GM19452 (cell line): ENCODE measurements at regions not wholly inside any gene's neighbourhood (a gene's known extent, or its start where the extent isn't known, plus 50 kb on each side); places are given as distances from the start of the nearest gene placed in this dataset.

Experiments used
- ATAC-seq: cut with Tn5 transposase; IDR thresholded peaks from one replicate; pipeline ENCODE4 v1.9.1; 2021; ENCODE audit not compliant: unreplicated experiment

DNA sequence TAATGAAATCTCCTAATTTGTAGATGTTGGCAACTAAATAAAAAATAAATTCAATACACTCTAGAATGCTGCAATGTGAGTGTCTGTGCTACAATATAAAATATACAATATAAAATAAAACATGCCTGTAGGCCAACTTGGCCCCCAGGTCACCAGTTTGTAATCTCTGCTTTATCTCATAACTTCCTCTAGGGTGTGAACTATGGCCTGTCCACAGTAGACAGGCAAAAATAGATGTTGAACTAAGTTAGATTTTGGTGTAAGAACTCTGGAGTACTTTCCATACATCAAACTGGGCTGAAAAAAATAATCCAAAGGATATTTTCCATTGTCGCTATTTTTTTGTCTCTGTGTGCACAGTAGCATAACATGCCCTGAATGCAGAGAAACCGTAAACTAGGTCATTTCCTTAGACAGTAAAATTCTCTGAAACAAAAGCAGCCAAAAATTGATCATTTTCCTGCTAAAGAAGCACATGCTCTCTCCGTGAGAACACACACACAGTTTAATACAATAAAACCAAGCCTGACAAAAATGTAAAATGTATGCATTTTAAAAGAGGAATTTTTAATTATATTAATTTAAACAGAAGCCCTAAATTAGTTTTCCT lies 98.5 kb upstream of the ZFP64 start:
- no peak for ATAC-seq

DNA sequence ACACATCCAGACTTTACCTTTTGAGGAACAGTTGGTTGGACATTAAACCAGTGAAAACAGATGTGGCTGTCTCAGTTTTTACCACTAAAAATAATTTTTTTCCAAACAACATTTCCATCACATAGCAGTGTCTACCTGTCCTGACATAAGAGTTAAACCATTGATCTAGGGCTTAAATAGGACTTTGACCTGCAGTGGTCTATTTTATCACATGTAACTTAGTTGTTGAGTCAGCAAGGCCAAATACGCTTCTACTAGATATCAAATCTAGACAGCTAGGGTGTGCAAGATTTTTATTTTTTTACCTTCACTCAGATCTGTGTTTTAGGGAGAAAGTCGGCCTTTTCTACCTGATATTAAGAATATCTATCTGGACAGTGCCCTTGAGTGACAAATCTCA lies 88.8 kb upstream of the ZFP64 start:
- no peak for ATAC-seq

DNA sequence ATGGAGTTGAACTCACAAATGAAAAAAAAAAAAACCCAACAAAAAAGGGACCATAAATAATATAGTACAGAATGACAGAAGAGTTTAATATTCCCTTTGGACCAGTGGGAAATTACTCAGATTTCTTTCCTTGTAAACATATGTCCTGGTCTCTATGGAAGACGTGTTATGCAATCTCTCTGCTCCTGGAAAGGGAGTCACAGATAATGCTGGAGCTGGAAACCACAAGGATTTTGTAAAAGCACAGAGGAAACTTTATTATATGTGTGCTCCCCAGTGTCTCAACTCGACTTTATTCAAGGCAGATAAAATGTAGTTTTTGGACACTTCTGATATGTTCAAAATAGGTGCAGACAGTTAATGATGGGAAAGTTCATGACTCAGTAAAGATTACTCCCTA lies 88.1 kb upstream of the ZFP64 start:
- no peak for ATAC-seq

DNA sequence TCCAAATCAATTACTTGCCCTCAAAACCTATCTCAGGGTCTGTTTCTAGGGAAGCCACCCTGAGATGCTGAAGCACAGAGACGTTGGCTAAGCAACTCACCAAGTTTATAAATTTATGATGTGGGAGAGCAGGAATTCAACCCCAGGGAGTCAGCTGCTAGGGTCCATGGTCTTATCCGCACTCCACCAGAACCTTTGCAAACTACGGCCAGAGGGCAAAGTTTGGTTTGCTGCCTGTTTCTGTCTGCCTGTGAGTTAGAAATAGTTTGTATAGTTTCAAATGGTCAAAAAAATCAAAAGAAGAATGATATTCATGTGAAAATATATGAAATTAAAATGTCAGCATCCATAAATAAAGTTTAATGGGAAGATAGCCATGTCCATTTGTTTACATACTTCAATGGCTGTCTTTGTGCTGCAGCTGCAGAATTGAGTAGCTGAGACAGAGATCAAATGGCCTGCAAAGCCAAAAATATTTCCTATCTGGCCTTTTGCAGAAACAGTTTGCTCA lies 83.7 kb upstream of the ZFP64 start:
- ATAC-seq: no peak

DNA sequence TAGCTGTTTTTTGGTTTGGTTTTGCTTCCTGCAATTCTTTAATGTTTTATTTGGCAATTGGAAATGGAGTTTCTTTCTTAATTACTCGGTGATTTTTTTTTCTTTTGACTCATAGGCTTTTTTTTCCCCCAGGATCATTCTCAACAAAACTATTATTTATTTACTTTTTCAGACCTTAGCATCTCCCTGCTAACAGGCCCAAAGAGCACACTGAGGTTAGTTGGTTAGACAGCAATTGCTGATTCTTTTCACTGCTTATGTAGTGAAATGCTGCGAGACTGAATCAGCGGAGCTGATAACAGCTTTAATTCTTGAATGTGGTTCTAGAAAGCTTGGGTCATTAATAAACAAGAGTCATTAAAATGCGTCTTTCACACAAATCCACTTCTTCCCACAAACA lies 79.1 kb upstream of the ZFP64 start:
- no peak for ATAC-seq

DNA sequence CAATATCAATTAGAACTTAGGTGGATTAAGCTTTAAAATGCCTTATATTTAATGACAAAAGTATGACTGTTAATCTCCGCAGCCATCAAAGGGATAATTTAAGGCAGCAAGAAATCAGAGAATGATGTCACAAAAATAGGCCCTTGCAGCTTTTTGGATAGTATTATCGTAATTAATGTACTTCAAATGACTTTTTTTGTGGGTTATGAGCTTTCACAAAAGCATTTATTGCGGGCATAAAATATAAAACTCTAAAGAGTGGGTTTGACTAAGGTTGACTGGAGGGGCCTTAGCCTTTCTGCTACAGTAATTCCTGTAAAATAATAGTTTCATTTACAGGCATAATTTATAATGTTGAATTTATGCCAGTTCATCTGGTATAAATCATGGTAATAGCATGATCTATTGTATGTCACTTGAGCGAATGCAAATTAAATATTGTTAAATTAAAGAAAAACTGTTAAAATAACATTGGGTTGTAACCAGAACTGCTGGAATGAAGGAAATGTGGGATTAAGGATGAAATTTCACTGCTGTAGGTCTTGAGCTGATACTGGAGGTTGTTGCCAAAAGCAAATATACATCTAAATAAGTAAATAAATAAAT lies 78.5 kb upstream of the ZFP64 start:
- no peak for ATAC-seq

DNA sequence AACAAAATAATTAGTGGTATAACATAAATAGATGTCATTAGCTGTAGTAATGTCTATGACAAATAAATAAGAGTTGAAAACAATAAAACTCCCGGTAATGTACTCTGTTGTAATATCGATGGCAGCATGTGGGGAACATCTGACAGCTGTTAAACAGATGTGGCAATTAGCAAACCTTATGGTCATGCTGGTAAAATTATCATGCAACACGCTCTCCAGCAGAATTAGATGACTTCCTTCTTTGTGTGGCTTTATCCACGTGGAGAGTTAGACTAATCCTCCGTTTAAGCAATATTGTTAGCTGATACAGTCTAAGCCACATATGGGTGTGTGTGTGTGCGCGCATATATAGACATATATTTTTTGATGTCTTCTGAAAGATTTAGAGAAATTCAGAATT lies 77.7 kb upstream of the ZFP64 start:
- ATAC-seq: no peak

DNA sequence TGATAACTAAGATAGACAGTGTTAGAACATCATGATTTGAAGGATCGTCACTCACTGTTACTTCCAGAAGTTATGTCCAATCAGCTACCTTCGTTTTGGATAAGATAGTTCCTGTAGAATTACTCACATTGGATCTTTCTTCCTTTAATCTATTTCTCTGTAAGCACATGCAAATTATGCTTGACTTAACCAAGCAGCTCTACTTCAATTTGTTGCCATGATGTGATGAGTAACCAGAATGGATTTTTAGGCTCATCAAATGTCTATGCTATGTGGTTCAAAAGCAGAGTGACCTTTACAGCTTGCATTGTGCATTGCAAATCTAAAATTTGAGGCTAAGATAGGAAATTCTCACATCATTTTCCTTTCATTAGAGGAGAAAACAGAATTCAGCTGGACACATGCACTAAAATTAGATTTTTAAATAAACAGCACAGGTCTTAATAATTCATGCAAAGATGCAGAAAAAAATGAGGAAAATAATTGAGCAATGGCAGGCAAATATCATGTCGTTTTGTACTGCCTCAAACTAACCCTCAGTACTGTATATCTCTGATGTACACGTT lies 76.7 kb upstream of the ZFP64 start:
- ATAC-seq: no peak

DNA sequence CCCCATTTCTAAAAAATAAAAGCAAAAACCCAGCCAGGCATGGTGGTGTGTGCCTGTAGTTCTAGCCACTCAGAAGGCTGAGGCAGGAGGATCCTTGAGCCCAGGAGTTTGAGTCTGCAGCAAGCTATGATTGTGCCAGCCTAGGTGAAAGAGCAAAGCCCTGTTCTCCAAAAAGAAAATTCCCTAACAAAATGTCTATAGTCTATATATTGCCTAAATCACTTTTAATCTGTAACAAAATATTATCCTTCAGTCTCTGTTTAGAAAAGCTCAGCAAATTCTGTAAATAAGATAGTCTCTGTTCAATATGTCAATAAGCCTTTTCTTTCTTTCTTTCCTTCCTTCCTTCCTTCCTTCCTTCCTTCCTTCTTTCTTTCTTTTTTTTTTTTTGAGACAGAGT lies 75.8 kb upstream of the ZFP64 start:
- ATAC-seq: no peak

DNA sequence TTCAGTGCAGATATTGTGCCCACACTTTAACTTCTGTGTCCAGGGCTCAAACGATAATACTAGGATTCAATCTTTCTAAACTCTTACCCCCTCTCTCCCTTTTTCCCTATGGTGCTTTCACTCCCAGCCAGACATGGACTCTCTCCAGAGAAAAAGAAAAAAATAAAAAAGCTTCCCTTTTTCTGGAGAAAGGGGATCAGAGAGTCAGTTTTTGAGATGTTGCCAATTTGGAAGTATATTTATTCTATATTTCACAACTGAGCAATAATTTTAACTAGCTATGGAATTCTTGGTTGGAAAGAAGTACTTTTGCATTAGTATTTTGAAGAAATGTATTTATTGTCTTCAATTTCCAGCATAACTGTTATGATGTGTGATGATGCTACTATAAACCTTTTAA lies 72.2 kb upstream of the ZFP64 start:
- no peak for ATAC-seq

DNA sequence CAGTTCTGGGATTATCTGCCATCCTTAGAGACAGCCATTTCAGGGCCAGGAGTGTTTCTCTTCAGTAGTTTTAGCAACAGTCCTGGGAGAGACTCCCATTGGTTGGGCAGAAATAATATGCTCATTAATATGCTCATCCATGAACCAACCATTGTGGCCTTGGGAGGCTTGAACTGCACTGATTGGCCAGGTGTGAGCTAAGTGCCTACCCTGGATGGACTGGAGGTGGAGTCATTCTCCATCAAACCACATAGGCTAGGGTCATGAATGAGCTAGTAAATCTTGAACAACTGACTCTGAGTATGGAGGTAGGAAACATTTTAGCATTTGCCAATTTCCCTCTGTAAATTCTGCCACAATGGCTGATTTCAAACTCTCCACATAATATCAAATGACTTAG lies 70.2 kb upstream of the ZFP64 start:
- no peak for ATAC-seq

DNA sequence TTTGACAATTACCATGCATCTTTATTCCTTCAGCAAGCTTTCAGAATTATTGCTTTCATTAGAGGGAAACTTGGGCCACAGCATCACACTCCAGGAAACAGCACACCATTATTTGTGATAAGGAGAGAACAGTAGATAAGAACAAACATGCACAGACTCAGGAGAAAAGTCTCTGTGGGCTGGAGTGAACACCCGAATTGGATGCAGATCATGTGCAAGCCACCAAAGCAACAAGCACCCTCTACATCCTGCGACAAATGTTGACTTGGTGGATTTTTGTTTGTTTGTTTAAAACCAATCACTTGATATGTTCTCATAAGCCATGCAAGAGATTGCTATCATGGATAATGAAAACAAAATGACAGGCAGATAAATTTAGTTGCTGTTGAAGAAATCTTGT lies 67.7 kb upstream of the ZFP64 start:
- ATAC-seq: no peak

DNA sequence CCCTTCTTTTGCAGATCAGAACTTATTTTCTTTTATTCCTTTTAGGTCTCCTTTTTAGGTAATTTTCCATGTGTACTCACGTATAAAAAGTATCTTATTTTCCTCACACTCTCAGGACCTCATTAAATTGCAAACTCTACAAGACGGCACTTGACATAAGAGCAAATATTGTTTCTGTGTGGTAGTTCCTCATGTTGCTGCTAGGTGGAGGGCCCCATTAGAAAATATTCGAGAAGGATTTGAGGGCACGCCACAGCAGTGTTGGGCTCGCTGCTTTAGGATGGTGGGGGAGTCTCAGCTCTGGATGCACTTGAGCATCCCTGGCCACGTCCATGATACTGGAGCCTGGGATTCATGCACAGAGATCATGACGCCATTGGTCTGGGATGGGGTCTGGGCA lies 64.9 kb upstream of the ZFP64 start:
- no peak for ATAC-seq

DNA sequence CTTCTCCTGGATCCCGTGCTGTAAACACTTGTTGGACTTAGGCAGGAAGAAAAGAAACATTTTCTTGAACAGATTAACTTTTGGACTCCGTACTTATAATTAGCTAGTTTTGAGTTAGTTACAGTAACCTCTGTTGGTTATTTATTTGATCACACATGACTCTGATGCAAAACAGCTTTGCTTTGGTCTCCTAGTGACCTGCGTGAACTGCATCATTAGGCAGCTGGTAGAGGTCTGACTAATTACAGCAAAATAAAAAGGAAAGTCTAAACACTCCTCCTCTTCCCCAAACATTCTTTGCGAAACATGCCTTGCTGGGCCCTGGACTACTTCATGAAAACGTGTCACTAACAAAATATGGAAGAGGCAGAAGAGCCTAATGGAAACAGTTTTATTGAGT lies 61.1 kb upstream of the ZFP64 start:
- ATAC-seq: no peak

DNA sequence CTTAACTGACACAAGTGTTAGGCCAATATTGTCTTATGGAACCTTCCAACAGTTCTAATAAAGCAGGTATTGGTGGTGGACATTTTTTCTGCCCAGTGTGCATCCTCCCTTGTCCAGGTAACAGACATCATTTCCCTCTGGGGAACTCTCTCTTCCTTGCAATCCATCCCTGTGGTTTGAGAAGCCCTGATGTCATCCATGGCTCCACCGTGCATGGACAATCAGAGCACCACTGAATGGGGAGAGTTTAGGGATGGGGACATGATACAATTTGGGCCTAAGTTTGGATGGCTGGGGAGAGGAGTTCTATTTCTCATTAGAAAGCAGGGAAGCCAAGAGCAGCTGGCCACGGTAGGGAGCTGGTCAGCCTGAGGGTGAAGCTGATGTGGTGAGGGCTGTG lies 60.2 kb upstream of the ZFP64 start:
- no peak for ATAC-seq

DNA sequence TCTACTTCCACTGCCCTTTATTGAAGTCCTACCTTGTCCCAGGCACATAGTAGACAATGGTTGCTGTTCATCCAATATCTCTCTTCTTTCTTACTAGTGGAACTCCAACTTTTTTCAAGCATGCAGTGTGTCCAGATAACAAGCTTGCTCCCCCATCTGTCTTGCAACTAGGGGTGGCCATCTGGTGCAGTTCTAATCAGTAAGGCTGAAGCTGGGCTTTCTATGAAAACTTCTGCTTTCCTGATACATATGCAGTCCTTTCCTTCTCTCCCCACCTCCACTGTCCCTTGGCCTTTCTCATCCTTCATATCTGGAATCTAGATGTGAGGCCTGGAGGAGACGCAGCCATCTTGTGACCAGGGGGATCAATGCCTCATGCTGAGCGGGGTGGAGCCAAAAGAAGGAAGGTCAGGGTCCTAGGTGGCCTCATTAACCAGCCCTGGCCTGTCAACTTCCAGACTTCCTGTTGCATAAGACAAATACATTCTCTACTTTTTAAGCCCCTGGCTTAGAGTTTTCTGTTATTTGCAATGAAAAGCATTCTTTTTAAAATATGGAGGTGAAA lies 59.6 kb upstream of the ZFP64 start:
- no peak for ATAC-seq

DNA sequence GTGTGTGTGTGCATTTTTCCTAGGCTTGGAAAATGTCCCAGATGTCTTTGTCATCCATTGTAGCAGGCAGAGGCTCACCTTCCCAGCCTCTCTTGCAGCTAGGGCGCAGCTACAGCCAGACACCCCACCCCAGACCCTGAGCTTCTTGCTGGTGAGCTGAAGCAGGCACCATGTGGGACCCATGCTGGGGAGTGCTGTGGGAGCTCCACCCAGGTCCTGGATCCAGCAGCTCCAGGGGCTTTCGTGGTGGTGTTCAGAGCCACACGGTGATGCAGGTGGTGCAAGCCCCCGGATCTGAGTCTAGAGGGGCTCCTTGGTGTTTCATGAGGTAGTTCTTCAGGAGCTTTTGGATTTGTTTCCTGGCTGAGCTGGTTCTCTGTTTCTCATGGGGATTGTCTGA lies 56.0 kb upstream of the ZFP64 start:
- no peak for ATAC-seq

DNA sequence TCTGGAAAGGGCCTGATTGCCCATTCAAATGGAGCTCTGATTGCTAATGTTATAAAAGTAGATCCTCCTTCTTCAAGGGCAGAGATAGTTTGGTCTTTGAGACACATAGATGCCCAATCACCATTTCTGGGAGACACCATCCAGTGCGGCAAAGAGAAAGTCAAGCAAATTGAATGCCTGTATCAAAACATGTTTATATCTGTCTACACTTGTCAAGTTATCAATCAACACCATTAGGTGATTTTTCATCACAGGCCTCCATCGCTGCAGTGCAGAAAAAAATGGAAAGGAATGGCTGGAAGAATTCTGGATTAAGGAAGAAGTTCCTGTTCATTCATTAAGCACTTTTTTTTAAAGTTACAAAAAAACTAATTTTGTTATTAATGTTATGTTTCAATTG lies 54.8 kb upstream of the ZFP64 start:
- no peak for ATAC-seq

DNA sequence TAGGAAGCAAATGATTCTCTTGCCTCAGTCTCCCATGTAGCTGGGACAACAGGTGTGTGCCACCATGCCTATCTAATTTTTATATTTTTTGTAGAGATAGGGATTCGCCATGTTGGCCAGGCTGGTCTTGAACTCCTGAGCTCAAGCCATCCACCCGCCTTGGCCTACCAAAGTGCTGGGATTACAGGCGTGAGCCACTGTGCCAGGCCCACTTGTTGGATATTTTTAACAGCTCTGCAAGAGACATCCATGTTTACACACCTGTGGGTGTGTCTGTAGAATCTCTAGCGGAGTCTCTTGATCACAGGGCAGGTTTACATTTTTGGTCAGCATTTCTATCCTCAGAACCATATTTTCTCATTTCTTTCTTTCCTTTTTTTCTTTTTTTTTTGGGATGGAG lies 53.1 kb upstream of the ZFP64 start:
- no peak for ATAC-seq

DNA sequence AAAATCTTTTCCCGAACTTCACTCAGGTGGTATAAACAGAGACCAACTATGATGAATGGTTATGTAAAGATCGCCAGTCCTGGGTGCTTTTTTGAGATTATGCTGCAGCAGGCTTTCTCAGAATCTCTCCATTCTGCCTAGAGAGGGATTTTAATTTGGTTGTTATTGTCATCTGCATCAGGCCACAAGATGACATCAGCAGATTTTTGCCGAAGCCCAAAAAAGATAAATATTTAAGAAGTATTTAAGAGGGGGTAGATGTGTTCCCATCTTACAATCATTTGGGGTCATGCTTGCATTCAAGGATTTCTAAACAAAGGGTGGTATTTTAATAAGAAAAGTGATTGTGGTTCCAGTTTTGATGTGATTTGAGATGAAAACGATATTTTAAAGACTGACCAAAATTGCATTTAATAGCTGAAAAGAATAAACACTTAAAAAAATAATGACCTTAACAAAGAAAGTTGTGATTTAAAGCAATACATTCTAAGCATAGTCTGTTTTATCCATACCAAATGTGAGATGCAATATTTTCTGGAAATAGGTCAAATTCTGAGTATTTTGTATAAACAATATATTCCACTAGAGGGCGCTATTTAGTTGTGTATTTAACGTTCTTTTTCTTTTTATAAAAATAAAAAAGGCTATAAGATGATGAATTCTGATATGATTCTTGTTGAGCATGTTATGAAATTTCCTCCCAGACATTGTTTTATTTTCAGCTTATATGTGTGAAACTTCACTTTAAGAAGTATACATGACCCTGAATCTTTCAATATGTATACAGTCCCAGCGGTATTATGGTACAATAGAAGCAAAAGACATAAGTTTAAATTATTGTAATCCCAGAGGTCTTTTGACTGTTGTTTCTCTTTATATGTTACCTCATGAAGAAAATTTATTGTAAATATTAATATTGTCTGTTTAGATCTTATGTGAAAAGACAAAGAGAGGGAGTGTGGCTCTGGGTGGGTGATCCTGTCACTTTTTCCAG lies 51.0 kb upstream of the ZFP64 start:
- ATAC-seq: no peak
